GM21576 (cell line): ENCODE measurements at regions not wholly inside any gene's neighbourhood (a gene's known extent, or its start where the extent isn't known, plus 50 kb on each side); places are given as distances from the start of the nearest gene placed in this dataset.

Experiments used
- ATAC-seq: cut with Tn5 transposase; IDR thresholded peaks from one replicate; pipeline ENCODE4 v1.9.1; 2021; ENCODE audit warnings: mild to moderate bottlenecking, moderate library complexity; ENCODE audit not compliant: unreplicated experiment

DNA sequence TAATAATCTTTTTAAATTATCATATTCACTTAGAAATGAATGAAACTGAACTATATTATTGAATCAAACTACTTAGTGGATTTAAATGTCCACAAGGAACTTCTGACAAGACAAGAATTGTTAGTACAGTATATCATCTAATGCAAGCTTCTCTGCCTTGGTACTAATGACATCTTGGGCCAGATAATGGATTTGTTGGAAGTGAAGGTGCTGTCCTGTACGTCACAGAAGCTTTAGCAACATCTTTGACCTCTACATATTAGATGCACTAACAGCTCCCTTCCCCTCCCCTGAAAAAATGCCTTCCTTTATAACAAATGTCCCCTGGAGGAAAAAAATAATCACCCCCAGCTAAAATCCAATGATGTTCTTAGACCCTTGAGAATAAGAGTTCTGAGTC is 695.8 kb upstream of the EYS start:
- no peak for ATAC-seq

DNA sequence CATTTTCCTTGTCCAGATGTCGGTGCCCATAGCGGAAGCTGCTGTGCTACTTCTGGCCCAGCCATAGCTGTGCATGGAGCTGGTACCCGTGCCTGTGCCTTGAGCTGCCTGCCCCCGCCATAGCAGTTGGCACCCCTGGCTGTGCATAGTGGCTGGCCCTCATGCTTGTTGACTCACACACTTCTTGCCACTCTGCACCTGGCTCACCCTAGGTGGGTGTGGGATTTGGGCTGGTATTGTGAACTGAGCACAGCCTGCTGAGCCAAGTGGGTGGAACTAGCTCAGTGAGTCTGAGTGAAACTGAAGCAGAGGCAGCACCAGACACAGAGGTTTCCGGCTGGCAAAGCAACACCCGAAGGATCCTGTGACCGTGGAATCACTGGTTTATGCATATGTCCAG is 689.5 kb upstream of the EYS start:
- ATAC-seq: no peak

DNA sequence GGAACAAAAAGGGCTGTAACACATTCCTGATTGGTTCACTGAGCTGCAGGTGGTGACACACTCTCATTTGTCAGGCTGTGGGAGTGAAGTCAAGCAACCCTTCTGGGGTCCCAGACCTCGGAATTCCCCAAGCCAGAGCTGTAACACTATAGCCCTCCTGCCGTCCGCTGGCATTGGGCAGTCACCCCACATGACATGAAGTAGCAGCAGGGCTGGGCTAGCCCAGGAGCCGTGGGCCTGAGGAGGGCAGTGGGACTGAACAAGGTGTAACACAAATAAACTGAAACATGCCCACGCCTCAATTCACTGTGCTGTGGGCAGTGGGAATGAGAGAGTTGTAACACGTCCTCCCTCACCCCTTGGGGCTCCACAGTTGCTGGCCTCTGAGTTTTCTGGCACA is 689.1 kb upstream of the EYS start:
- no peak for ATAC-seq

DNA sequence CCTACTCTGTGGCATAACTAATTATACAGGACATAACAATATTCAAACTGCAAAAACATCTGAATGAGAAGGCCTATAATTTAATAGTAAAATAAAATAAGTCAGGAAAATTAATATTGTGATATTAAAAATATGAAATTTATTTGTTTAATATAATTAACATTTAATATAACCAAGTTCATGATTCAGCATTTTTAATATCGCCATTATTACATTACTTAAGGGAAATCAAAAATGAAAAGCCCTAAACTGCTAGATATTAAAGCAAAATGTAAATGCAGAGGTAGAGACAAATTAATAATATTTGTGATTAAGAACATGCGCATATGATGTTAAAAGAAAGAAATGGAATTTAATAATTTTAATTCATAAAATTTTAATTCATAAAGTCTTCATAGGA is 683.4 kb upstream of the EYS start:
- no peak for ATAC-seq

DNA sequence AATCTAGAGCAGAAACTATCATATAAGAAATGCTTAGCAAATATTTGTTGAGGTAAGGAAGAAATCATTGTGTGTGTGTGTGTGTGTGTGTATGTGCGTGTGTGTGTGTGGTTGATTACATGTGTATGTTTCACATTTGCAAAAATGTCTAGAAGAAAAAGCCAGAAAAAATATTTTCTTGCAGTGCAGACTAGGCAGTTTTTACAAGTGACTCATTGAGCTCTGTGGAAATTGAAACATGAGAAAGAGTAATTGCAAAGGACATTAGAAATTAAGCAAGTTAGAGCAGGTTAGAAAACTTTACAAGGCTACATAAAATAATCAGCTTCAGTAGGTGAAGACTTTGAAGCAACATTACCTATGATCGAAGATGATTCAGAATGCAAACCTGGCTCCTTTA is 669.0 kb upstream of the EYS start:
- no peak for ATAC-seq

DNA sequence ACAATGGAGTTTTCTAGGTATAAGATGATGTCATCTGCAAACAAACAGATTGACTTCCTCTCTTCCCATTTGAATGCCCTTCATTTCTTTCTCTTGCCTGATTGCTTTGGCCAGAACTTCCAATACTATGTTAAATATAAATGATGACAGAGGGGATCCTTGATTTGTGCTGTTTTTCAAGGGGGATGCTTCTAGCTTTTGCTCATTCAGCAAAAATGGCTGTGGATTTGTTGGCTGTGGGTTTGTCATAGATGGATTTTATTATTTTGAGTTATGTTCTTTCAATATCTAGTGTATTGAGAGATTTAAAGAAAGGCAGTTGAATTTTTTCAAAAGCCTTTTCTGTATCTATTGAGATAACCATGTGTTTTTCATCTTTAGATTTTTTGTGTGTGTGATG is 662.4 kb upstream of the EYS start:
- ATAC-seq: no peak

DNA sequence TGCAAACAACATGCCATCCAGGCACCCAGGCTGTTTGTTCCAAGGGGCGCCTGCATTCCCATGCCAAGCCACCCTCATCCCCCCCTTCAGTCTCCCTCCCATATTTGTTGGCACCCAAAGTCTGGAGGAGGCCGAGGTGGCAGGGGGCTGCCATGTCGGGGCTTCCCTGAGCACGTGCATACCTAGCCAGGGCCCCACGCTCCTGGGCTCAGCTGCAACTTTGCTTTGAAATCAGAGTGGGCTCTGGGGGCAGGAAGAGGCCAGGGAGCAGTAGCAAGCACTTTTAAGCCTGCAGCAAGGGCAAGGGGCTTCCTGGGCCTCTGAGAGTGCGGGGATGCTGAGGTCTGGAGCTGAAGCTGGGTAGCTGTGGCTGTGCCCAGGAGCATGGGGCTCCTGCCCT is 655.9 kb upstream of the EYS start:
- no peak for ATAC-seq

DNA sequence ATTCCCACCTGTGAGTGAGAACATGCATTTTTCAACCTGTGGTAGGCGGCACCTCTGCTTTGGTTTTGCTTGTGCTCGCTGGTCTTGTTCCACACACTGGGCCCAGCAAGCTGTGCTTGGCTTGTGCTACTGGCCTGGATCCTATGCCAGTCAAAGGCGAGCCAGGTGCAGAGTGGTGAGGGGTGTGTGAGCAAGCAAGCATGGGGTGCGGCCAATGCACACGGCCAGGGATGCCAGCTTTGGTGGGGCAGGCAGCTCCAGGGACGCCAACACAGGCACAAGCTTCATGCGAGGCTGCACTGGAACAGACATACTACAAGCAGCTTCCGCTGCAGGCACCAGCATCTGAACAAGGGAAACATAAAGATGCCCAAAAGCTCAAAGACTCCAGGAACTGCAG is 654.9 kb upstream of the EYS start:
- no peak for ATAC-seq

DNA sequence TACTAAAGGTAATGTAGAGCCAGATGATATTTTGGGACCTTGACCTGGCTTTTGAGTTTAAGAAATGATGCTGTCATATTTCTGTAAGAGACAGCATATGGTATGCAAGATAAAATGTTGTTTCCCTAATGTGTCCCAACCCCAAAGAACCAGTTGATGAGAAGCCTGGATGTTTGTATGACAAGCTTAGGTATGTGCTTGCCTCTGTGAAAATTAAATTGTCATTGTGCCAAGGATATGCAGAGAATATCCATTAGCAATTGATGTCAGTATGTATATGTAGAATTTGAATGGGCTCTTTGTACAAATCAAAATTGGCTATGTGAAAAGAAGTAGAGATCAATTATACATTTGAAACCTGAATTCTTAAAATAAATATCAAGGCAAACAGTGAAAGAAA is 650.8 kb upstream of the EYS start:
- ATAC-seq: no peak

DNA sequence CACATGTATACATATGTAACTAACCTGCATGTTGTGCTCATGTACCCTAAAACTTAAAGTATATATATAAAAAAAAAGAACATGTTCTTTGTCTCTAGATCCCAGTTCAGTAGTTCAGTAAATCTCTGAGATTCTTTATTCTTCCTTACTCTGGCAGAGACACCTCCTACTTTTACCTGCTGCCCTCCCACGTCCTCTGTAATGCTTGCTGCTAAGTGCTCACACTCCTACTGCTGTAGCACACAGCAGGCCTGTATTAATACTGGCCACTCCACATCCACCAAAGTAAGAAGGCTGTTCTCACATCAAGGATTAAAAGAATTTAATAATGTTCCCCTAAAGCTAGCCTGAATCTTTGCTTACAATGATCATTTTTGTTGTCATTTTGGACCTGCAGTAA is 648.4 kb upstream of the EYS start:
- ATAC-seq: no peak

DNA sequence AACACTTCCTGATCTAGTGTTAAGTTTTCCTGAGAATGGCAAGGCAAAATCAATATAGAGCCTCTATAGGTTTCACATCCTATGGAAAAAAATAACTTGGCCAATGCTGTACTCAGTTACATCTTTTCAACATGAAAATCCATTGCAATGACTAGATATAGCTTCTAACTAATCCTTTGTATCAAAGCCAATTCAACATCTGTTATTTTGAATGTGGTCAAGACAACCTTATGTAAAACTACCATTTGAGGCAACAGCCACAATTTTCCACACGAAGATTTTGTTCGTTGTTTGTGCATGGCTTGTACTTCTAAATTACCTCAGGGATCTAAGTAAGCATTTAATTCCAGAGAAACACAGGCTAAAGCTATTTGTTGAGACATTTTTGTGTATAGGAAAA is 637.8 kb upstream of the EYS start:
- no peak for ATAC-seq

DNA sequence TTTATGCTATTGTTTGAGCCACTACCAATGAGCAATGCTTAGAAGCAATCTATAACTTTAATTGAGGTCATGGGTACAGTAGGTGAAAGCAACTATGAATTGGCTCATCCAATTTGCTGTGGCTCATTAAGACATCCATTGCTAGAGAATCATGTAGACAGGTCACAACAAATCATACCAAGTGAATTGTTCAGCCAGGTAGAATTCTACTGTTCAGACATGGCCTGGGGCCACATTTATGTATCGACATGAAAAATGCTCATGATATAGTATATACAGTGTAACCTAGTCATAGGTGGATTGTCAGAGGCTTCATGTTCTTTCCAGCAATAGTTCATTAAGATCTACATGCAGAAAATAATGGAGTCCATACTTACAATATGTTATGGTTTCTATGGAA is 633.7 kb upstream of the EYS start:
- no peak for ATAC-seq

DNA sequence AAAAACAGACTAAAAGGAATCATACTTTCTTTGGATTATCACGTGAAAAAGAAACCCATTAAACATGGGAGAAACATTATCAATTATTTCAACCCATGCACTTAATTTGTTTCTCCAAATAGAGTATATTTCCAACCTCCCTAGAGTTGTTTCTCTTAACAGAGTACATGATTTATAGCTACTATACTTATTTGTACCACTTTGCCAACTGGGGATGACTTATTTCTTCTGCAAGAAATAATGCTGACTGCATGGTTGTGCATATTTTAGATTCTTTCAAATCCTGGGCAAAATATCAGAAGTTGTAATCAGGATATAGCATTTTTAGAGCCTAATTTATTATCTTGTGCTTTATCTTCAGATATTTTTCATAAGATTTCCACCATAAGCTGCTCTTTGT is 629.1 kb upstream of the EYS start:
- no peak for ATAC-seq

DNA sequence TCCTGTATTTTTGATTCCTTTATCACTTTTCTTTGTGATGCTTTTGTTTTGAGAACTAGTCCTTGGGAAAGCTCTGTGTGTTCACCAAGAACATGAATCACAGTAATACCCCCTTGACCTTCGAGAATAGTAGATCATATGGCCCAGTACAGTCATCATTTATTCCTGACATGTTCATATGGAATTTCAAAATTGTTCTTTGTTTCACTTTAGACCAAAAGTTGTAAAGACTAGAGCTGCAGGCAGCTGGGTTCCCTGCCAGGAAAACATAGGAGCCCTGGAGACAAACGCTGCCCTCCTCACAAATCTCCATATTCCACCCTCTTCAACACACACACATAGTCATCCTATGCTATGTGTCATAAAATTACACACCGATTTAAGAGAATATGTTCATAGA is 621.2 kb upstream of the EYS start:
- ATAC-seq: no peak

DNA sequence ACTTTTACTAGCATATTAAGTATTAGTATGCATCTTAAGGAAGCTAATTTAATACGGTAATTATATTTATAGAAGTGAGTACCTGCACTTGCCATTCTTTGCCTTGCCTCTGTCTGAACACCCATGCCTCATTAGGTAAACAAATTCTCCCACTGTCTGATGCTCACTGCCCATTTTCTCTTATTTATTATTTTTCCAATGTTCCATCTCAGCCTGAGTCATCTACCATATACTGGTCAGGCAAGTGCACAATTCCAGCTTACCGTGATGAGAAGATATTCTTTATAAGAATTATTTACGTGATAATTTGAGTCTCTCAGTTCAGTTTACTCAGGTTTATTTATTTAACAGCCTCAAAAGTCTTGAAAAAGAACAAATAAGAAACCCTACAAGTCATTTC is 619.2 kb upstream of the EYS start:
- no peak for ATAC-seq

DNA sequence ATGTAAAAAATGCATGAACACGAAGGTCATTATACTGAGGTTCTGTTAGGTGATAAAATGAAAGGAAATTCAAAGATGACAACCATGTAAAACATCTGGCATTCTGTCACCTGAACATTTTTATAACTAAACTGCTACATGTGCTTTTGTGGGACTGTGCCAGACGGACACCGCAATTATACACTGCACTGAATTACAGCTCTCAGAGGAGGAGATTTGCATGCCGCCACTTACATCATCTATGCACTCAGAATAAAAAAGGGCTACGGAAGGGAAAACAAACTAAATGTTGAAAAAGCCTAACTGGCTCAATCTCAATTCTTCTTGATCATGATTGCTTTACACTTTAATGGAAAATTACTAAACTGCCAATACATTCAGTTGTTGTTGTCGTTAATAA is 614.0 kb upstream of the EYS start:
- ATAC-seq: no peak

DNA sequence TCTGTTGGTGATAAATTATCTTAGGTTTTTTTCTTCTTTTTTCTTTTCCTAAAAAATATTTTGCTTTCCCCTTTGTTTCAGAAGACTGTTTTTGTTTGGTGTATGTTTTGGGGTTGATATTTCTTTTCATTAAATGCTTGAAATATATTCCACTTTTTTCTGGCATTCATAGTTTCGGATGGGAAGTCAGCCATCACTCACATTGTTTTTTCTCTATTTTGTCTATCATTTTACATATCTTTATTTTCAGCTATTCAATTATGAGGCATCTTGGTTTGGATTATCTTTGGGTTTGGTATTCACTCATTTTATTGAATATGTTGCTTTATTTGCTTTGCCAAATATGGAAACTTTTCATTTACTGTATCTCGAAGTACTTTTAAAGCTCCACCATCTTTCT is 600.5 kb upstream of the EYS start:
- no peak for ATAC-seq

DNA sequence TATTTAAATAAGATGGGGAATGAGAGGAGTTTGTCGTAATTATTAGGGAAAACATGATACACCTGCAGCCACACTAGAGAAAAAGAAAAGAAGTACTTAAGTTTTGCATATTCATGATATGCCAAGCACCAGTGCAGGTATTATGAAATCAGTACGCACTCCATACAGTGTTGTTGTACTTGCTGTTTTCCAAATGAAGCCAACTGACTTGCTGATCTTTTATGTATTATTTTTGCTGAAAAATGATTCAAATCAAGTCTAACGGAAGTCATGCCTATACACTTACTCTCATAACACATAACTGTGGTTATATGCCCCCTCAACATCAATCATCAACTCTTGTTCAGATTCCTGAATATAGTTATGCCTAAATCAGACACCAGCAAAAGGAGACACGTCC is 584.9 kb upstream of the EYS start:
- ATAC-seq: no peak

DNA sequence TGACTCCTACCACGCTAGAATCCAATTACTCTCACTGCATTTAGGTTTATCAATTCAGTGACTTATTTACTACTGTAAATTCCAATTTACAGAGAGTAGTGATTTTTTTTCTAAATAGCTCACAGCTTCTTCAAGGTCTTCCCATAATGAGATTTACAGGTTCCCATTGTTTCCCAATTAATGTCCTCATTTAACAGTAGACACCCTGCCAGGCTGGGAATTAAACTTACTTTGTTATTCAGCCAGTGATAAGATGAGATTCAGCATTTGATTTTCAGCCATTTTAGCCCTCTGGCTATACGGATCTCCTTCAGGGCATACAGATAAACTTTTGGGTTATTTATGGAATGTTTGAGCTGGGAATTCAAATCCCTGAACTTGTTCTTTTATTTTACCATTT is 582.9 kb upstream of the EYS start:
- no peak for ATAC-seq

DNA sequence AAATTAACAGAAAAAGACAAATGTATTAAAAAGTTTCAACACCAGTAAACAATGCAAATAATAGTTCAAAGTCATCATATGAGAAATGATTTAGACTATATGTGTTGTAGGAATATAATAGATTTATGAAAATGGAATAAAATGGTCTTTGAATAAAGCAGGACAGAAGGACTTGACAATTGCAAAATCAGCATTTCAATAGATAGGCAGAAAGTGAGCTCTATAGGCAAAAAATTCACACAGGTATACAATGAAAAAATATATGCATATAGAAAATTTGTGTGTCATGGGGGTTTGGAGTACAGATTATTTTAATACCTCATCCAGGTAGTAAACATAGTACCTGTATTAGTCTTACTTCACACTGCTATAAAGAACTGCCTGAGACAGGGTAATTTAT is 571.1 kb upstream of the EYS start:
- ATAC-seq: no peak

DNA sequence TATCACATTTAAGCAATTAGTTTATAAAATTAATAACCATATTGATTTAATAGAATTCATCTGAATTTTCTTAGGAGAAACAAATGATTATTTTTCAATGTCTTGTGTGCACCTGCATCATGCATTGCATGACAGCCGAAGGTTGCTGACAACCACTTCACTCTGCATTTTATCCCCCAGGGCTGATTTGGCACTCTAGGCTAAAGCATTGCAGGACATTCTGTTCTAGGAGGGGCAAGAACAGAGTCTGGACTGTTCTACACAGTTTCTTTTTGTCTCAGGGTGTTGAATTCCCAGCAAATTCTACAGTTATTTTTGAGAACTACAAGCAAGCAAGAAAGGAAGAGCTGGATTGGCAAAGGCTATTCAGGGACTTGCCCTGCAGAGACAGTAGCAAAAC is 570.4 kb upstream of the EYS start:
- no peak for ATAC-seq

DNA sequence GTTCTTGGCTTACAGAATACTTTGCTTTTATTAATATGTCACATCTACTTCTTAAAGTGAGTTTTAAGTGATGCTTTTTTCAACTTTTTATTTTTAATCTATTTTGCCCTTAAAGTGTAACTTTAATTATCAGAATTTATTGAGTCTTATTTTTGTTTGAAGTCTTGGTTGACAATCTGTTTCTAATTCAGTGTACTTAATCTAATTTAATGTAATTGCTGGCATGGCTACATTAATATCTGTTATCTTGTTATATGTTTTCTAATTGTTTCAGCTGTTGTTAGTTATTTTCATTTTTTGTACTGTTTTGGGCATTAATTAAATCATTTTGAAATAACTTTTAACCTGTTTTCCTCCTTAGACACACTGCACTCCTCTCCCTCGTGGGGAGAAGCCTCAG is 558.7 kb upstream of the EYS start:
- ATAC-seq: no peak

DNA sequence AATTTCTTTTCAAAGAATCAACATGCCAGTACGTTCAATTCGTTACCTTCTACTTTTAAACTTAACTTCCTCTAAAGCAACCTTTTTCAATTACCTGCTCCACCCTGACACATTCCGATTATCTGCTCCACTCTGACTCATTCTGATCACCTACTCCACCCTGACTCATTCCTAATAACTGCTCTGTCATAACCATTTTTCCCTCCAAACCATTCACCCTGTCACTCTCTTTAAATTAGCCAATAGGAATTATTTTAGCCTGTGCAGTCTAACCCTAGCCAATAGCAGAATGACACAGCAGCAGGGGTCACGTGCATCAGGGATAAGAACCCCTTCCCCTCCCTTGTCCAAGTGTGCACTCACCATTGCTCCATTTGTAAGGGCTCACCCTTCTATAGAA is 557.4 kb upstream of the EYS start:
- no peak for ATAC-seq
